DOHH2 (cell line): ENCODE measurements at regions not wholly inside any gene's neighbourhood (a gene's known extent, or its start where the extent isn't known, plus 50 kb on each side); places are given as distances from the start of the nearest gene placed in this dataset.

ENCODE experiments used
- CTCF ChIP-seq: fragments of 200-600 bp; sonication (generic); IDR thresholded peaks from one replicate; pipeline ENCODE4 v1.5.1; 2014; ENCODE audit warnings: antibody characterized with exemption, mild to moderate bottlenecking, low read depth, low read length; ENCODE audit not compliant: poor library complexity, severe bottlenecking
- EZH2phosphoT487 ChIP-seq: fragments of 200-600 bp; sonication (generic); IDR thresholded peaks from 2 replicates; pipeline ENCODE4 v1.6.1; 2017; ENCODE audit warnings: borderline replicate concordance, mild to moderate bottlenecking, antibody characterized with exemption, low read length, moderate library complexity, mixed read lengths

DNA sequence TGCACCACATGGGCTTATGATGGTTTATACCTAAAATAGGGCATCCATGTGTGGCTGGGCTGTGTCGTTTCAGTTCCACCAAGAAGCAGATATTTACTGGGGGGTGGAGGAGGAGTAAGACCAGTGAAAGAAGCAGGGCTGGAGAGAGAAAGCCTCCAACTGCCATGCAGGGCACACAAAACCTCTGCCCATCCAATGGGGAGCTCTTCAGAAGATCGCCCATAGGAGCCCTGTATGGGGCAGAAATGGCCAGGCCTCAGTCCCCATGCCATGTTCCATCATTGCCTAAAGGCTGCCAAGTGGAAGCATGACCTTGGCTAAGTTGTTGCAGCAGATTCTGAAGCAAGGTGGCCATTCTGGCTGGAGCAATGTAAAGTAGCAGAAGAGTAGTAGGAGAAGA lies 277.0 kb downstream of the MEX3B start:
- TF ChIP-seq CTCF (no peak), EZH2phosphoT487 (no peak)
